NCI-H146 treated with DMSO at 0.1 percent for 48 hours (cell line): ENCODE measurements at regions not wholly inside any gene's neighbourhood (a gene's known extent, or its start where the extent isn't known, plus 50 kb on each side); places are given as distances from the start of the nearest gene placed in this dataset.

Experiments
- DNase-seq: peaks from one replicate; lab custom pipeline; 2025; ENCODE audit not compliant: unreplicated experiment; lab: John Stamatoyannopoulos, UW

DNA sequence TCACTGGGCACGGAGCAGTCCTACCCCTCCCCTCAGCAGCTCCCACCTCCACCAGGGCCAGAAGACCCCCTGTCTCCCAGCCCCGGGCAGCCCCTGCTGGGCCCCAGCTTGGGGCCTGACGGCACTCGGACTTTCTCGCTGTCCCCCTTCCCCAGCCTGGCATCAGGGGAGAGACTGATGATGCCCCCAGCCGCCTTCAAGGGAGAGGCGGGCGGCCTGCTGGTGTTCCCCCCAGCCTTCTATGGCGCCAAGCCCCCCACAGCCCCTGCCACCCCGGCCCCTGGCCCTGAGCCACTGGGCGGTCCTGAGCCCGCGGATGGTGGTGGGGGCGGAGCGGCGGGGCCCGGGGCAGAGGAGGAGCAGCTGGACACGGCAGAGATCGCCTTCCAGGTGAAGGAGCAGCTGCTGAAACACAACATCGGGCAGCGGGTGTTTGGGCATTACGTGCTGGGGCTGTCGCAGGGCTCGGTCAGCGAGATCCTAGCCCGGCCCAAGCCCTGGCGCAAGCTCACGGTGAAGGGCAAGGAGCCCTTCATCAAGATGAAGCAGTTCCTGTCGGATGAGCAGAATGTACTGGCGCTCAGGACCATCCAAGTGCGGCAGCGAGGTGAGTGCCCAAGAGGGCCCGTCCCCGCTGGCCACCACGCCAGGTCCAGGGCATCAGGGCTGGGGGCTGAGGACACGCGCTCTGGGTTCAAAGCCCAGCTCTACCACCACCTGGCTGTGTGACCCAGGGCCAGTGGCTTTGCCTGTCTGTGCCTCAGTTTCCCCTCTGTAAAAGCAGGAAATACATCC, 58.6 kb downstream of the PHETA1 start:
- DNase-seq = no peak

DNA sequence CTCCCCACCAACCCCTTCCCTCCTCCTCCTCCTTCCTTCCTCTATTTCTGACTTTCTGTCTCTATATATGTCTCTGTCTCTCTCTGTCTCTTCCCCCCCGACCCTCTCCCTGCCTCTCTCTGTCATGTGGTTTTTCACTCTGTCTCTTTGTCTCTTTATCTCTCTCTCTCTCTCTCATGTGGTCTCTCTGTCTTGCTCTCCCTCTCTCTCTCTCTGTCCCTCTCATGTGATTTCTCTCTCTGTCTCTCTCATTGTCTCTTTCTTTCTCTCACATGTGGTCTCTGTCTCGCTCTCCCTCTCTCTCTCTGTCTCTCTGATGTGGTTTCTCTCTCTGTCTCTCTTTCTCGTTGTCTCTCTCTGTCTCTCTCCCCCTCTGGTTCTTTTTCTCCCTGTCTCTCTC, 59.3 kb downstream of the PHETA1 start:
- no peak for DNase-seq

DNA sequence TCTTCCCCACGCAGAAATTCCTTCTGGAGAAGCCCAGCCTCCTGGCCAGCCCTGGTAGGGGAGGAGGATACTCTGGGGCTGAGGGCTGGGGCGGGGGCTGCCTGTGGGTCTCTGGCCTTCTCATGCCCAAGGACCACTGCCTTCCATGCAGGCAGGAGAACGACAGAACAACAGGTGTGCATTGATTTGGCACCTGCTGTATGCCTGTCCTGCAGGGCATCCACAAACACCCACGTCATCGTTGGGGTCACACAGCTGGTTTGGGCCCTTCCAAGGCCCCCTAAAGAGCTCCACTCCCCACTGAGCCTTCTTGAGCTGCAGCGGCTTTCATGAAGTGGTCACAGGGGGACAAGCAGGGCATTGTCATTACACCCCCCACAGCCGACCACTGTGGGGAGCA, 60.4 kb downstream of the PHETA1 start:
- no peak for DNase-seq

DNA sequence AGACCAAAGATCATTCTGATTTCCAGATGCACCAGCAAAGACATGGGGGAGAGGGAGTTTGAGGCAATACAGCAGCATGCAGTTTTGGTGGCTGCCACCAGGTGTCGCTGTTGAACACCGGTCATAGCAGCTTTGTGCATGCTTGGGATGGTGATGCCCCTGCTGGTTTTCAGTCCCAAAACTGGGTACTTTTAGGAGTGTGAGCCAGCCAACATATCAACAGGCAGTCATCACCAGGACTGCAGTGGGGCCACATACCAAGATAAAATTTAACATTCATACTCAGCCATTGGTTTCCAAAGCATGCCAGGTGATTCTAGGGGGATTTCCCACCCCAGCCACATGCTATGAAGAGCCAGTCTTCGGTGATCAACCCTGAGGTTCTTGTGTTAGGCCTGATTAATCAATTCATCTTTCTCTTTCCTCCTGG, 64.2 kb downstream of the PHETA1 start:
- no peak for DNase-seq

DNA sequence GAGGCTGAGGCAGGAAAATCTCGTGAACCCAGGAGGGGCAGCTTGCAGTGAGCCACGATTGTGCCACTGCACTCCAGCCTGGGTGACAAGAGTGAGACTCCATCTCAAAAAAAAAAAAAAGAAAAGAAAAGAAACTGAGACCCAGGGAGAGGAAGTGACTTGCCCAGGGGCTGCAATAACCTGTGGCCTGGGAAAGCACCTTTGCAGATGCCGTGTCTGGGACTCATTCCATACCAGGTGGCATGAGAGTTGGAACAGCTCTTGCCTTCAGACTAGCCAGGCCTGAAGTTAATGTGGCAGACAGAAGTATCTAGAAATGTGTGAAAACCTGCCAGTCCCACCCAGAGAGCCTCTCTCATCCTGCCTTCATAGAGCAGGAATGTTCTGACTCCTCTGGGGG, 65.4 kb downstream of the PHETA1 start:
- no peak for DNase-seq

DNA sequence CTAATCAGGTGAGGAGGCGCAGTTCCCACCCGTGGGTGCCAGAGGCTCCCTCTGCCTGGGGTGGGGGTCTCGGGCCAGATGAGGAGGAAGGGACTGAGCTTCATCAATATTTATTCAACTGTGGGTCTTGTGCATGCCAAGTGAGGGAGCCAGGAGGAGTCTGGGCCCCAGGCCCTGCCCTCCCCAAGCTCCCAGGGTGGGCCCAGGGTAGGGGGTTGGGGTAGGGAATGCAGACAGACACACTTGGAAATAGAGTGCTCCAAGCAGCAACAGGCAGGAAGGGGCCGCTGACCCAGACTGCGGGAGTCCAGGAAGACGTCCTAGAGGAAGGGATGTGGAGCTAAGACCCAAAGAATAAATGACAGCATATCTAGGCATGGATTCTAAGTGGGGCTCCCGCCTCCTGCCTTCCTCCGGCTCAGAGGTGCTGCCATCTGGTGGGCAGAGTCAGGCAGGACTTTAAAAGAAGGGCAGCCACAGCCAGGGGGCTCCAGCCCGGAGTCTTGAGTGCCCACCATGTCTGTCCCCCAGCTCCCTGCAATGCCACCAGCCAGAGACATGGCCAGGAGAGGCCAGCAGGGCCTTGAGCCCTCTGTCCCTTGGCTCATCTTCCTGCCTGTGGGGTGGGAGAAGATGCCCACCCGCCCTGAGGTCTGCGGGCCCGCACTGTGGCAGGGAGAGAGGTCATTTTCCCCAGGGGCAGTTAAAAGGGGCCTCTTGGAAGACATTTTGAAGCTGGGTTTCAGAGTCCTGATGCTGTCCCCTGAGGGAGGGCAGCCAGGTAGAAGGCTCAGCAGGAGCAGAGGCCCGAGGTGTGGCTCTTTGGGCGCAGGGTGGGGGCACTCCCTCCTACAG, 70.1 kb downstream of the PHETA1 start:
- no peak for DNase-seq

DNA sequence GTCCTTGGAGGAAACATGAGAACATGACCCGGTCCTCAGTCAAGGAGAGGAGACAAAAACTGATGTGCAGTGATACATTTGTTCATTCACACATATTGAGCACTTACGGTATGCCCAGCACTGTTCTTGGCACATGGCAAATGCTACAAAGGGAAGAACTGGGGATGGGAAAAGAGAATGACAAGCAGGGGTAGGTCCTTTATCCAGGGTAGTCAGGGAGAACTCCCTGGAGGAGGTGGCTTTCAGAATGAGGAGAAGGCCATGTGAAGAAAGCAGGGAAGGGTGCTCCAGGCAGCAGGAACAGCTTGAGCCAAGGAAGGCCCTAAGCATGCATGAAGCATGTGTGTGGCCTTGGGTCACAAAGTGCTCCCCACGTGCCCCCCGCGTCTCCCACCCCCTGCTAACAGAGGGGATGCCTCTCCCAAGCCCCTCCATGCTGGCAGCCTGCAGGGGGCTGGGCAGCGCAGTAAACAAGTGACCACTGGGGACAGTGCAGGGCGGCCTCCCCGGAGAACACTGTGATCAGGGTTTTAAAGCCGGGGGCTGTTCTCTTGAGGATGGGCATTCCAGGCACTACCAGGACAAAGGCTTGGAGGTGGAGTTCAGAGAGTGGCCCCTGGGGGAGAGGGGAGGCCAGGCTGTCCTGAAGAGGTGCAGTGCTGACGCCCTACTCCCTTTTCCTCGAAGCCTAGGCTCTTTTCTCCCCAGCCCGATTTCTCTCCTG, 71.0 kb downstream of the PHETA1 start:
- no peak for DNase-seq

DNA sequence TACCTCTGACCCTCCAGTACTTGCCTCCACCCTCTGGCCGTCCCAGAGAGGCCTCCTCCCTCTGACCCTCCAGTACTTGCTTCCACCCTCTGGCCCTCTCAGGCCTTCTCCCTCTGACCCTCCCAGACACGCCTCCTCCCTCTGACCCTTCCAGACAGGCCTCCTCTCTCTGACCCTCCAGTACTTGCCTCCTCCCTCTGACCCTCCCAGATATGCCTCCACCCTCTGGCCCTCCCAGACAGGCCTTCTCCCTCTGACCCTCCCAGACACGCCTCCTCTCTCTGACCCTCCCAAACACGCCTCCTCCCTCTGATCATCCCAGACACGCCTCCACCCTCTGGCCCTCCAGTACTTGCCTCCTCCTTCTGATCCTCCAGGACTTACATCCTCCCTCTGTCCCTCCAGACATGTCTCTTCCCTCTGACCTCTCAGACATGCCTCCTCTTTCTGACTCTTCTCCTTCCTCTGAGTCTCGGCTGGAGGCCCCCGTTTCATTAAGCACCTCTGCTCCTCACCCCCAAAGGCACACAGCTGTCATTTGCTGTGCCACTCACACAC, 71.9 kb downstream of the PHETA1 start:
- DNase-seq = no peak

DNA sequence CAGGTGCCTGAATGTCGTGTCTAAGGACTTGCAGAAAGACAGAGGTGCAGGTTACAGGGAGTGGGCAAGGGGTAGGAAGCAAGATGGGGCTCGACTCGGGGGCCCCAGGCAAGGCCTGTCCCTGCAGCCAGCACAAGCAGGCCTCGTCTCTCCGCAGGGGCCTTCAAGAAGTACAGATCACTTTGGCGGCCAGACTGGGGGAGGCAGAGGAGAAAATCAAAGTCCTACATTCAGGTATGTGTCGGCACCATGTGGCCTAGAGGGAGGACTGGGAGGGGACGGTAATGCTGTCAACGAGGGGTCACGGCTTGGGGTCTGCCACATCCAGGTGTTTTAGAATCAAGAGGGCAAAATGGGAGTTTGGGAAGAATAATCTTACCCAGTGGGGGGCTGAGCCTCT, 73.7 kb downstream of the PHETA1 start:
- DNase-seq = no peak

DNA sequence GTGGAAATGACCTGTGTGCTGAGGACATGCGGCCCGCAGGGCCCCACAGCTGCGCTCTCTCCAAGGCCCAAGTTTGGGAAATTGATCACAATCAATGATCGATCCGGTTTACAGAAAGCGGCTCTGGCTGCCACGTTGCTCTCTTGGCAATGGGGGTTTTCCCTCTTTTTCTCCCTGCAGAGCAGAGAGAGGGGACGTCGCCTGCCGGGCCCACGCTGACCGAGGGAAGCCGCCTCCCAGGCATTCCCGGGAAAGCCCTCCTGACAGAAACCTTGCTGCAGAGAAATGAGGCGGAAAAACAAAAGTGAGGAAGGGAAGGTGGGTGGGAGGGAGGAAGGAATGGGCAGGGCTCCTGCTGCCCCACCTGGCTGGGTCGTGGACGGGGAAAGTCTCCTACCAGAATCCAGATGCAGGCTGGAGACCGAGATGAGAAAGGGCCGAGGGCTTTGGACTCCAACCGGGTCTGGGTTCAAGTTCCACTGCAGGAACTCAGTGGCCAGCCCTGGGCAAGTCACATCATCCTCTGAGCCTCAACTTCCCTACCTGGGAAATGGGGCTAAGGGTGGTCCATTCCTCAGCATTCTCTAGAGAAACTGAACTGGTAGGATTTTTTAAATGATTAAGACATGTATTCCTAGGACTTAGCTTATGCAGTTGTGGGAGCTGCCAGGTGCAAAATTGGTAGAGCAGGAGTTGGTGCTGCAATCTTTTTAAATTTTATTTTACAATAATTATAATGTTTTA, 75.5 kb downstream of the PHETA1 start:
- no peak for DNase-seq

DNA sequence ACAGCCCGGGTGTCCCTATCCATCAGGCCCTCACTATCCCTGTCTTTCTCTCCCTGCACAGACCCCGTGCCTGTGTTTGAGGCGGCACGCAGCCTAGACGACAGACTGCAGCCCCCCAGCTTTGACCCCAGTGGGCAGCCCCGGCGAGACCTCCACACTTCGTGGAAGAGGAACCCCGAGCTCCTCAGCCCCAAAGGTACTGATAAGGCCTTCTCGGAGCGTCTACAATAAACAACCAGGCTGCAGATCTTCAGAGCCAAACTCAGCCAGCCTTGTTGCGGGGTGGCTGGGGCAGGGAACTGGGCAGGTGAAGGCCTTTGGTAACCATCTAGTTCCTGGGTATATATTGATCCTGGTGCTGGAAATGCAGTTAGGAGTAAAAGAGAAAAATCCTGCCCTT, 77.5 kb downstream of the PHETA1 start:
- no peak for DNase-seq

DNA sequence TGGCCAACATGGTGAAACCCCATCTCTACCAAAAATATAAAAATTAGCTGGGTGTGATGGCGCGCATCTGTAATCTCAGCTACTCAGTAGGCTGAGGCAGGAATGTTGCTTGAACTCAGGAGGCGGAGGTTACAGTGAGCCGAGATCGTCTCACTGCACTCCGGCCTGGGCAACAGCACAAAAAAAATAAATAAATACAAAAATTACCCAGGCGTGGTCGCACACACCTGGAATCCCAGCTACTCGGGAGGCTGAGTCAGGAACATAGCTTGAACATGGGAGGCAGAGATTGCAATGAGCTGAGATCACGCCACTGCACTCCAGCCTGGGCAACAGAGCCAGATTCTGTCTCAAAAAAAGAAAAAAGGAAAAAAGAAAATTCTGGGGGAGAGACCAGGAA, 80.1 kb downstream of the PHETA1 start:
- DNase-seq = no peak

DNA sequence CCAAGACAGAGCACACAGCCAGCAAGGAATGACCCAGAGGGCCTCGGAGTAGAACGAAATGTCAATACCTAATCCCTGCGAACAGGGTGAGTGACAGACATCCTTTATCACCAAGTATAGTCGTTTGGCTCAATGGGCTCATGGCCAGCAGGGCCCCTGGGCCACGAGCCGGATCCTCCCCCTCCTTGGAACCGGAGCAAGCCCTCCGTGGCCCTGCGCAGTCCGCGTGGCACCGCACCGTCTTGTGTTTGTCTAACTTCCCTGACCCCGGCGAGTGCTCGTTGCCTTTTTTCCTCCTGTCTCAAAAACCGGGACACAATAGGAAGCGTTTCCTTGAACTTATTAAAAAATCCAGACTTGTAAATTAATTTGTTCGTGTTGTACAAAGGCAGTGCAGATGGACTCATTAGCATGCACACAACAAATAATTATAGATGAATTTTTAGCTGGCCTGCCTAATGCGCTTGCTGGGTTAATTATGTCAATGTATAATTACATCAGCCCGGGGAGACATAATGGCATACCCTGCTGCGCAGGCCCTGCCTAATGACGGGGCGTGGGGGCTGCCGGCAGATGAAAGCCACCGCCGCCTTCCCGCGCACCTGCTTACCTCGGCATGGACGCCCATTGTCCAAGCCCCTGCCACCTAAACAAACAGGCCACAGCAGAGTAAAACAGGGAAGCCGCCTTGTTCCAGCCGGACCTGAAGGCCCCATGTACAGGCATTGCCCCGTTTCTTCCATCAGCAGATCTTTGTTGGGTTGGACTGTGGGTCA, 81.6 kb downstream of the PHETA1 start:
- peak; percentile 89 for DNase-seq

DNA sequence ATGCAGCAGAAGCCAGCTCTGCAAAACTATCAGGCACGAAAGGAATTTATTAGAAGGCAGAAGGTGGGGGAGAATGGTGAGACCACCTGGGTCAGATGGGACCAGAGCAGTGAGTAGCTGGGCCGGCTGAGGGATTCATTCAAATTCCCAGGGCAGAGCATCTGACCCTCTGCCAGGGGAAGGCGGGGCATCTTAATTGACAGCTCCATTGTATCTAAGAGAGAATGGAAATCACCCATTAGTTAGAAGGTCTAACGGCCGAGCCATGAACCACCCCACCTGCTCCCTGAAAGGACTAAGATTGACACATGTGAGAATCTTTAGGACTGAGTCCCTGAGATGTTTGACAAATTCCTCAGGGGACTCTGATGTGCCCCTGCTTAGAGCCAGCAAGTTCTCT, 83.7 kb downstream of the PHETA1 start:
- DNase-seq = no peak

DNA sequence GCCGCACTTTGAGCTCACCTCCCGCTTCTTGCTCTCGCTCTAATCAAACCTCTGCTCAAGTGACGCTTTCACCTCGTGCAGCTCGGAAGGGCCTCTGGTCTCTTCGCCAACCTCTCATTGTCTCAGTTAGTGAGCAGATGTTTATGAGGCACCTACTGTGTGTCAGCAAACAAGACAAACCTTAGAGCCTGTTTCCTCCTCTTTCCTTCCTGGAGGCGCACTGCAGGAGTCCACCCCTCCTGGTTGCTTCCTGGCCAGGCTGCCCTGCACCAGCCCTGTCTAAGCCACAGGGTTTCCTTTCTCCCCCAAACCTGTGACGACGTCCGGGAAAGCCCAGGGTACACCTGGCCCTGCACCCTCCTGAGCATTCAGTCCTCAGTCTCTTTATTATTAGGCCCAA, 84.2 kb downstream of the PHETA1 start:
- no peak for DNase-seq

DNA sequence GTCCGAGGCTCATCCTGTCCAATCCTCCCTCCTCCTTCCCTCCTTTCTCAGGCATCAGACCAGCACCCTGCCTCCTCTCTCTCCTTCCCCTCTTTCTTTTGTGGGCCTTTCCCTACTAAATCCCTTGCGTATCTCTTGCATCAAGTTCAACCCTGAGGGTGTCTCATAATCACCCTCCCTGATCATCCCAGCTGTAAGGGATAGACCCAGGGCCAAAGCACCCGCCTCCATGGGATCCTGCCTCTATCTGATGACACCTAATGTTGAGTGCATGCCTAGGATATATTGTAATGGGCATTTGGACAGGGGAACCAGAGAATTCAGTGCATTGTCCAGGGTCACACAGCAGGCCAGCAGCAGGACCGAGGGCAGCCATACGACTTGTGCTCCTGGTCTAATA, 84.9 kb downstream of the PHETA1 start:
- no peak for DNase-seq

DNA sequence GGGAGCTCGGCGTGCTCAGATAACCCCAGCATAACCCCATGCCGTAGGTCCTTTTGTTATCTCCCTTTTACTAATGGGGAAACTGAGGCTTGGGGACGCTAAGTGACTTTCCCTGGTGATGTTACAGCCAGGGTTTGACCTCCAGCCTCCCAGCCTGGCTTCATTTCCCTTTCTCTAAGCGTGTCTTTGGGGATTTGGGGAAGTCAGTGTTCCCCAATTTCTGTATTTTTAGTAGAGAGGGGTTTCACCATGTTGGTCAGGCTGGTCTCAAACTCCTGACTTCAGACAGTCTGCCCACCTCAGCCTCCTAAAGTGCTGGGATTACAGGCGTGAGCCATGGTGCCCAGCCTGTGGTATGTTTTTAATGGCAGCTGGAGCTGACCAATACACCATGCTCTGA, 85.4 kb downstream of the PHETA1 start:
- DNase-seq = no peak

DNA sequence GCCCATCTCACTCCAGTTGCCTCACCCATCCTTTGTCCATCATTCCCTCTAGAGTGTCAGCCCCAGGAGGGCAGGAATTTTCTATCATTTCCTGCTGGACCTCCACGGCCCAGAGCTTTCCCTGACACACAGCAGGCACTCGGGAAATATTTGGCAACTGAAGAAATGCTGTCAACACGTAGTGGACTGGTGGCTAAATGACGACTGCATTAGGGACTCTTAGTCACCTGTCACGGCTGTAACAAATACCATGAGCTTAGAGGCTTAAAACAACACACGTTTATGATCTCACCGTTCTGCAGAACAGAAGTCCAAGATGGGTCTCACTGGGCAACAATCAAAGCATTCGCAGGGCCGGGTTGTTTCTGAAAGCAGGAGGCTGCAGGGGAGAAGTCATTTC, 91.3 kb downstream of the PHETA1 start:
- no peak for DNase-seq

DNA sequence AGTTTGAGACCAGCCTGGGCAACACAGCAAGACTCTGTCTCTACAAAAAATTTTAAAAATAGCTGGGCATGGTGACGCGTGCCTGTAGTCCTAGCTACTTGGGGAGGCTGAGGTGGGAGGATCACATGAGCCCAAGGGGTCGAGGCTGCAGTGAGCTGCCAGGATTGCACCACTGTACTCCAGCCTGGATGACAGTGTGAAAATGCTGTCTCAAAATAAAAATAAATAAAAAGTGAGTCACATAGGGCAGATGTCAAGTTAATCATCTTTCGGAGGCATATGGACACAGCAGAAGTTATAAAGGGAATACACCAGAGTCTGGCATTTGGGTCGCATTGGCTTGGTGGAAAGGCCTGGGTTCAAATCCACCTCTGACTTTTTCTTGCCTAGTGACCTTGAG, 92.7 kb downstream of the PHETA1 start:
- DNase-seq = no peak

DNA sequence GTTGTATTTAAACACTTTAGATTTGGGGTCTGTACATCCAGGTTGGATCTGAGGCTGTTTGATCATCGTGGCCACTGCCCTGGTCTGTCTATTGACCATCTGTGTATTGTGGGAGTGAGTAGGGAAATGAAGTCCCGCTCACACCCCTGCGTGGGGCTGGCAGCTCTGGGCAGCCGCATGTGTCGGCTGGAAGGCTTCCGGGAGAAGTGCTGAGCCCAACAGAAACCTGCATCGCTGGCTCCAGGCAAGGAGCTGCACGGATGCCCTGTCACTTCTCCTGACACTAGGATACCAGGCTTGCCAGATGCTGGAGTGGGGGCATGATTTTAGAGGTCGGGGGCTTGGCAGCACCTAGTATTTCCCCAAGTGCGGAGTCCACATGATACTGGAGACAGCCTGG, 93.6 kb downstream of the PHETA1 start:
- DNase-seq = no peak
